Endodermal cell (in vitro differentiated cells): ENCODE measurements at regions not wholly inside any gene's neighbourhood (a gene's known extent, or its start where the extent isn't known, plus 50 kb on each side); places are given as distances from the start of the nearest gene placed in this dataset.
"Not testable (repeated sequence)": the region's sequence is repeated elsewhere in the genome, so short reads cannot be mapped to it uniquely, and the experiment has no call there.

Experiments used
- DNase-seq: peaks from one replicate; pipeline ENCODE4 v3.0.0-alpha.2; 2017
- H3K27ac ChIP-seq: 2 replicates; pipeline ENCODE4 v1.5.1; 2013; ENCODE audit warnings: mild to moderate bottlenecking, low read depth, low read length, moderate library complexity
- H3K27me3 ChIP-seq: 2 replicates; pipeline ENCODE4 v1.6.1; 2013; ENCODE audit warnings: mild to moderate bottlenecking, low read length, moderate library complexity; ENCODE audit not compliant: insufficient read depth, control insufficient read depth, poor library complexity, severe bottlenecking
- H3K36me3 ChIP-seq: 2 replicates; pipeline ENCODE4 v1.7.0; 2013; ENCODE audit warnings: mild to moderate bottlenecking, low read length, moderate library complexity; ENCODE audit not compliant: control insufficient read depth, insufficient read depth
- H3K4me1 ChIP-seq: one replicate; pipeline ENCODE4 v1.7.0; 2013; ENCODE audit warnings: low read length; ENCODE audit not compliant: control insufficient read depth, insufficient read depth
- H3K4me3 ChIP-seq: 2 replicates; pipeline ENCODE4 v1.5.1; 2013; ENCODE audit warnings: mild to moderate bottlenecking, low read length, moderate library complexity
- H3K9ac ChIP-seq: 2 replicates; pipeline ENCODE4 v1.6.1; 2013; ENCODE audit warnings: mild to moderate bottlenecking, low read length, moderate library complexity; ENCODE audit not compliant: poor library complexity, severe bottlenecking; ENCODE audit errors: extremely low read depth
- H3K9me3 ChIP-seq: 2 replicates; pipeline ENCODE4 v1.6.1; 2013; ENCODE audit warnings: mild to moderate bottlenecking, low read length, moderate library complexity; ENCODE audit not compliant: control insufficient read depth
- H3K27ac Mint-ChIP-seq: 2 replicates; pipeline ENCODE4 v1.8.0; 2020; ENCODE audit warnings: mixed read lengths
- H3K27me3 Mint-ChIP-seq: 2 replicates; pipeline ENCODE4 v1.8.0; 2021; ENCODE audit warnings: mild to moderate bottlenecking, mixed read lengths; ENCODE audit not compliant: insufficient read depth
- H3K36me3 Mint-ChIP-seq: 2 replicates; pipeline ENCODE4 v1.8.0; 2020; ENCODE audit warnings: low read depth, mixed read lengths
- H3K4me1 Mint-ChIP-seq: 2 replicates; pipeline ENCODE4 v1.8.0; 2020; ENCODE audit warnings: mixed read lengths
- H3K4me3 Mint-ChIP-seq: 2 replicates; pipeline ENCODE4 v1.8.0; 2020; ENCODE audit warnings: mild to moderate bottlenecking, moderate library complexity, mixed read lengths
- H3K9me3 Mint-ChIP-seq: 2 replicates; pipeline ENCODE4 v1.8.0; 2020; ENCODE audit warnings: mild to moderate bottlenecking, mixed read lengths
- WGBS, 2 experiments: methylation state at CpG; one replicate each; pipeline versions ENCODE4 v1.1.5 to v1.1.7; 2013; ENCODE audit warnings: missing lambda C conversion rate in 2 of 2, mixed read lengths in 1 of 2; ENCODE audit not compliant: insufficient coverage in 1 of 2, insufficient read length in 1 of 2; 5-methylcytosine and 5-hydroxymethylcytosine counted together

GRCh38 chr2:110348902-110349301 is 123.7 kb downstream of the LIMS4 start:
- H3K27ac Mint-ChIP-seq, H3K36me3 ChIP-seq, H3K4me1 Mint-ChIP-seq, H3K4me1 ChIP-seq, H3K27me3 Mint-ChIP-seq, H3K27ac ChIP-seq, H3K4me3 ChIP-seq, H3K9me3 ChIP-seq, H3K9ac ChIP-seq, DNase-seq, H3K9me3 Mint-ChIP-seq, H3K36me3 Mint-ChIP-seq, H3K27me3 ChIP-seq, H3K4me3 Mint-ChIP-seq: not testable (repeated sequence)
- no CpG with 5 or more reads among the region's 12 CpGs for WGBS, 2 experiments

- not testable (repeated sequence) for H3K4me3 Mint-ChIP-seq, H3K36me3 ChIP-seq, H3K4me3 ChIP-seq, H3K27ac Mint-ChIP-seq, H3K9me3 ChIP-seq, H3K9ac ChIP-seq, H3K9me3 Mint-ChIP-seq, H3K27me3 Mint-ChIP-seq, DNase-seq, H3K4me1 ChIP-seq, H3K4me1 Mint-ChIP-seq, H3K36me3 Mint-ChIP-seq, H3K27ac ChIP-seq, H3K27me3 ChIP-seq
- 100% methylated on average over 2 of the region's 6 CpGs; no CpG with 5 or more reads in 1 of the 2 experiments for WGBS, 2 experiments
Measured at GRCh38 chr2:110344405-110345035, 128.1 kb downstream of the LIMS4 start.

GRCh38 chr2:110342077-110342476 is 129.7 kb upstream of the MTLN start:
- not testable (repeated sequence) for H3K9me3 ChIP-seq, H3K4me3 ChIP-seq, H3K4me3 Mint-ChIP-seq, H3K4me1 ChIP-seq, H3K4me1 Mint-ChIP-seq, DNase-seq, H3K9ac ChIP-seq, H3K36me3 Mint-ChIP-seq, H3K9me3 Mint-ChIP-seq, H3K27me3 ChIP-seq, H3K27me3 Mint-ChIP-seq, H3K27ac Mint-ChIP-seq, H3K27ac ChIP-seq, H3K36me3 ChIP-seq
- 92% methylated on average over 2 of the region's 7 CpGs; no CpG with 5 or more reads in 1 of the 2 experiments for WGBS, 2 experiments

GRCh38 chr2:110339126-110339525 is 126.8 kb upstream of the MTLN start:
- H3K4me3 ChIP-seq, H3K4me3 Mint-ChIP-seq: not testable (repeated sequence)

GRCh38 chr2:110338277-110339003 is 126.1 kb upstream of the MTLN start:
- H3K4me1 Mint-ChIP-seq, H3K4me1 ChIP-seq, H3K27me3 Mint-ChIP-seq, H3K4me3 ChIP-seq, H3K9me3 ChIP-seq, H3K27ac Mint-ChIP-seq, H3K9ac ChIP-seq, H3K9me3 Mint-ChIP-seq, H3K27ac ChIP-seq, H3K4me3 Mint-ChIP-seq, H3K36me3 Mint-ChIP-seq, H3K36me3 ChIP-seq, H3K27me3 ChIP-seq: not testable (repeated sequence)
- WGBS, 2 experiments, result 87 to 91% methylated on average over 3 to 11 of the region's 22 CpGs
- peak; percentile 38 for DNase-seq

More at GRCh38 chr2:110339126-110339525, 126.8 kb upstream of the MTLN start:
- H3K4me1 Mint-ChIP-seq, H3K9me3 ChIP-seq, DNase-seq, H3K27ac ChIP-seq, H3K27me3 Mint-ChIP-seq, H3K36me3 ChIP-seq, H3K4me1 ChIP-seq, H3K36me3 Mint-ChIP-seq, H3K9ac ChIP-seq, H3K9me3 Mint-ChIP-seq, H3K27me3 ChIP-seq, H3K27ac Mint-ChIP-seq: not testable (repeated sequence)
- no CpG with 5 or more reads among the region's 2 CpGs for WGBS, 2 experiments

GRCh38 chr2:110336071-110336470 is 123.7 kb upstream of the MTLN start:
- WGBS, 2 experiments, result 94% methylated on average over 2 of the region's 5 CpGs; no CpG with 5 or more reads in 1 of the 2 experiments
- not testable (repeated sequence) for H3K36me3 Mint-ChIP-seq, H3K4me3 Mint-ChIP-seq, H3K4me1 Mint-ChIP-seq, H3K4me3 ChIP-seq, H3K27me3 Mint-ChIP-seq, H3K9me3 Mint-ChIP-seq, DNase-seq, H3K27ac Mint-ChIP-seq, H3K27ac ChIP-seq, H3K9me3 ChIP-seq, H3K36me3 ChIP-seq, H3K9ac ChIP-seq, H3K27me3 ChIP-seq, H3K4me1 ChIP-seq
